ENCODE measurements at regions not wholly inside any gene's neighbourhood (a gene's known extent, or its start where the extent isn't known, plus 50 kb on each side); places are given as distances from the start of the nearest gene placed in this dataset.

- no peaks in the 10 kb centered on the region for H3K36me3 ChIP-seq
- no peak overlapping the region for H3K27ac ChIP-seq
- 84 to 87% (median 85%) methylated on average over 4 of the region's 4 CpGs for WGBS, 5 donors
- no peaks in the 10 kb centered on the region for H3K9me3 ChIP-seq
- intact Hi-C loops (cut with DNase I; ENCODE audit: low total_unique reads): no loop called here
- no peaks in the 10 kb centered on the region for H3K27me3 ChIP-seq
- H3K4me1 ChIP-seq: peaks cover 0 to 6% (median 0%) of the 10 kb centered on the region in 4 donors
- no peak for DNase-seq
- no peak overlapping the region for H3K4me3 ChIP-seq
- TF ChIP-seq CTCF (IDR thresholded peaks at IDR 0.05): no peak
- no peak for TF ChIP-seq POLR2A (IDR thresholded peaks at IDR 0.05)
- no peak for TF ChIP-seq EP300 (IDR thresholded peaks at IDR 0.05)
- TF ChIP-seq POLR2AphosphoS5 (IDR thresholded peaks at IDR 0.05): no peak
Measured at GRCh38 chr3:189498995-189499704, 132.0 kb upstream of the TP63 start.

- Histone ChIP-seq H3K36me3 (no peaks in the 10 kb centered on the region), H3K9me3 (no peaks in the 10 kb centered on the region), H3K27me3 (no peaks in the 10 kb centered on the region), H3K4me3 (no peak overlapping the region), H3K4me1 (peaks cover 0 to 6% (median 0%) of the 10 kb centered on the region in 4 donors), H3K27ac (no peak overlapping the region)
- 96 to 98% (median 97%) methylated on average over 4 of the region's 4 CpGs for WGBS, 5 donors
- intact Hi-C loops (cut with DNase I; ENCODE audit: low total_unique reads): no loop called here
- DNase-seq: no peak
- TF ChIP-seq POLR2A (IDR thresholded peaks at IDR 0.05) (no peak), CTCF (IDR thresholded peaks at IDR 0.05) (no peak), EP300 (IDR thresholded peaks at IDR 0.05) (no peak), POLR2AphosphoS5 (IDR thresholded peaks at IDR 0.05) (no peak)
Measured at GRCh38 chr3:189500299-189500698, 130.9 kb upstream of the TP63 start.

GRCh38 chr3:189500798-189501495 lies 130.2 kb upstream of the TP63 start:
- Histone ChIP-seq H3K4me3 (no peak overlapping the region), H3K9me3 (no peaks in the 10 kb centered on the region), H3K27me3 (no peaks in the 10 kb centered on the region), H3K36me3 (no peaks in the 10 kb centered on the region), H3K4me1 (peaks cover 0 to 6% (median 0%) of the 10 kb centered on the region in 4 donors), H3K27ac (no peak overlapping the region)
- intact Hi-C loops (cut with DNase I; ENCODE audit: low total_unique reads): no loop called here
- WGBS, 5 donors: 60 to 92% (median 85%) methylated on average over 3 of the region's 3 CpGs
- DNase-seq: no peak
- TF ChIP-seq POLR2AphosphoS5 (IDR thresholded peaks at IDR 0.05): no peak
- no peak for TF ChIP-seq POLR2A (IDR thresholded peaks at IDR 0.05)
- no peak for TF ChIP-seq CTCF (IDR thresholded peaks at IDR 0.05)
- no peak for TF ChIP-seq EP300 (IDR thresholded peaks at IDR 0.05)

- H3K4me1 ChIP-seq: peaks cover 0 to 6% (median 0%) of the 10 kb centered on the region in 4 donors
- TF ChIP-seq EP300 (IDR thresholded peaks at IDR 0.05) (no peak), POLR2AphosphoS5 (IDR thresholded peaks at IDR 0.05) (no peak), CTCF (IDR thresholded peaks at IDR 0.05) (no peak), POLR2A (IDR thresholded peaks at IDR 0.05) (no peak)
- no peaks in the 10 kb centered on the region for H3K9me3 ChIP-seq
- no peaks in the 10 kb centered on the region for H3K27me3 ChIP-seq
- intact Hi-C loops (cut with DNase I; ENCODE audit: low total_unique reads): no loop called here
- no peak for DNase-seq
- no peak overlapping the region for H3K4me3 ChIP-seq
- H3K36me3 ChIP-seq: no peaks in the 10 kb centered on the region
- no peak overlapping the region for H3K27ac ChIP-seq
- 64 to 88% (median 71%) methylated on average over 4 of the region's 4 CpGs for WGBS, 5 donors
Measured at GRCh38 chr3:189502256-189502655, 128.9 kb upstream of the TP63 start.
